ENCODE measurements at regions not wholly inside any gene's neighbourhood (a gene's known extent, or its start where the extent isn't known, plus 50 kb on each side); places are given as distances from the start of the nearest gene placed in this dataset.

GRCh38 chr4:144494280-144494679 lies 151.7 kb upstream of the HHIP start:
- no peak for DNase-seq

DNA sequence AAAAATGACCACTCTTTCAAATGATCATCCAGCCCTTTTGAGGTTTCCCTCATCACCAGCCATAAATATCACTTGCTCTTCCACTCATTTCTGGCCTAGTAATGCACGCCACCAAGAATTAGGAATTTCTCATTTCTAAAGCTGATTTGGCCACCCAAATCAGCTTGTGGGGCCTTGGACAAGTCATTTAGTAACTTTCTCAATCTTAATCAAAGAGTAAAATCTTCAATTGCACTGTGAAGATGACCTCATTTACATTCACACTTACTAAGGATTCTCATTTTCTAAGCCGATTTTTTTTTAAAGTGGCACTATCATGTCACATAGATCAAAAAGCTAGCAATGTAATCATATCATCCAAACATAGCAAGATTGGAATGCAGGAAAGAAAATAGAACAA lies 150.0 kb upstream of the HHIP start:
- DNase-seq = no peak

GRCh38 chr4:144499777-144500176 lies 146.2 kb upstream of the HHIP start:
- no peak for DNase-seq

DNA sequence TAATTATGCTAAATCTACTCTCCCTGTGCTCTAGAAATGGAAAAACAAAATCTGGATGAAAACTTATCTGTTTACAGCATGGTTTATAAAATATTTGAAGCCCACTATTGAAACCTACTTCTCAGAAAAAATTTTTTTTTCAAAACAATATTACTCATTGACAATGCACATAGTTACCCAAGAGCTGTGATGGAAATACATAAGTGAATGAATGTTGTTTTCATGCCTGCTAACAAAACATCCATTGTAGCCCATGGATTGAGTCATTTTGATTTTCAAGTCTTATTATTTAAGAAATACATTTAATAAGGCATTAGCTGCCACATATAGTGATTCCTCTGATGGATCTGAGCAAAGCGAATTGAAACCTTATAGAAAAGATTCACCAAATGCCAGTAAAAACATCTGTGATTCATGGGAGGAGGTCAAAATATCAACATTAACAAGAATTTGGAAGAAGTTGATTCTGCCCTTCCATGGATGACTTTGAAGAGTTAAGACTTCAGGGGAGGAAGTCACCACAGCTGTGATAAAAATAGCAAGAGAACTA lies 144.7 kb upstream of the HHIP start:
- no peak for DNase-seq

GRCh38 chr4:144504883-144505282 lies 141.1 kb upstream of the HHIP start:
- no peak for DNase-seq

- no peak for DNase-seq
These were observed 138.4 kb upstream of the HHIP start for GRCh38 chr4:144507311-144508101.

GRCh38 chr4:144509088-144510015 lies 136.6 kb upstream of the HHIP start:
- no peak for DNase-seq

DNA sequence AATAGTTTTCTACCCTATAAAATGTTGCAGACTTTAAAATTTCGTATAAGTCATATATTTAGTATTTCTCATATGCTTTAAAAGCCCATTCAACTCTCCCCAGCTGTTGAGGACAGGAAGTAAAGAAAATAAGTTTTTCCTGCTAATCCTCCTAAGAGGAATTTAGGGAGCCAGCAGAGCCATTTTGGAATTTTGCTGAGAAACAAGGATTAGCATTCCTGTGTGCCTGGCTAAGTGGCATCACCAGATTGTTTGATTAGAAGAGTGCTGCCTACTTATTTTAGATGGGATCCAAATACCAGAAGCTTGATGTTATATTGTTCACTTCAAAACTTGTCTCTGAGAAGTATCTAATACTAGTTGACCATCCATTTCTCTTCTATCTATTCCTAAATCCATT lies 131.2 kb upstream of the HHIP start:
- no peak for DNase-seq

- DNase-seq = no peak
These were observed 127.6 kb upstream of the HHIP start for GRCh38 chr4:144518181-144518895.

DNA sequence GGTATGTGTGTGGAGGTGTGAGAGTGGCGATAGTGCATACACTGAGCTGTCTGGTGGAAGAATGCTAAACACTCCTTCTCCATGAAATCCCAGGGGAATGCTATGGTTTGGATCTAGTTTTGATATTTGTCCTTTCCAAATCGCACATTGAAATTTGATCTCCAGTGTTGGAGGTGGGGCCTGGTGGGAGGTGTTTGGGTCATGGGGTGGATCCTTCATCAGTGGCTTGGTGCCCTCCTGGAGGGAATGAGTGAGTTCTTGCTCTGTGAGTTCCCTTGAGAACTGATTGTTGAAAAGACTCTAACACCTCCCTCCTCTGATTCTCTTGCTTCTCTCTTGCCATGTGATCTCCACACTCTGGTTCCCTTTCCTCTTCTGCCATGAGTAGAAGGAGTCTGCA lies 114.1 kb upstream of the HHIP start:
- DNase-seq = no peak

DNA sequence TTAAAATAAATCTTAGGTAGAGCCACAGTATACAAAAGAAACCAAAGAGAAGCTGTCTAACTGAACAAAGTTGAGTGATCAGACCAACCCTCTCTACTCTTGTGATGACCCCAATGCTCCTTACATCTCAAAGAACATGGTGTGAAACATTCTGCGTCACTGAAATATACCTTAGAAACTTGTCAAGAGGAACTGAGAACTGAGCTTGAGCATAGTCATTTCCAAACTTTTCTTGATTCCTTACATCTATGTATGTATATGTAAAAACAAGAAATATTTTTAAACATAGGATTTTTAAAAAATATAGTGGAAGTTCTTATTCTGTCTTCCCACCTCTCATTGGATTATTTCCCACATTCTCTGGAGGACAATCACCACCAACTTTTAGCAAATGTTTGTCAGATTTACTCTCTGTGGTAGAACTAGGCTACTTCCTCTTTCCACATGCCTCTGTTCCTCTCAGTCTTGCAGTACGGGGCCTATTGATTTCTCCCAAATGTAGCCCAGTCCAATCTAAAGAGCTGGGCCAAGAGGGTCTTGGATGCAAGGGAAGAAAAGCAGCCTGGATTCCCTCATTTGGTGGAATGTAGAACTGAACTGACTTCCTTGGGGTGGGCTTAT lies 98.2 kb upstream of the HHIP start:
- no peak for DNase-seq

DNA sequence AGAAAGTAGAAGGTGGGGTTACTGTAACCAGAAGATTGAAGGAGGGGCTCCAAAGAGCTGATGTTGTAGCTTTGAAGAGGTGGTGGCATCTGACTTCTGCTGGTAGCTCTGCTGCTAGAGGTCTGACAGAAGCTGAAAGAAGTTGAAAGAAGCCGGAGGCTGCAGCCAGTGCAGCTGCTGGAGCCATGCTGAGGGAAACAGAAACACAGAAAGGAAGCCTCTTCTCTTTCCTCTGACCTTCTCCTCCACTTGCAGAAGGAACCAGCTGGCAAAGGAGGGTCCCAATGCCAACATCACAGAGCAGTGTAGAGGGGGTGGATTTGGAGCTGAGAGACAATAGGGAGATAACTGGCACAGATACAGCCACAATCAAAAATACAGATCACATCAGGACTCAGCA lies 89.3 kb upstream of the HHIP start:
- DNase-seq = no peak

- no peak for DNase-seq
These were observed 88.6 kb upstream of the HHIP start for GRCh38 chr4:144557404-144557803.

DNA sequence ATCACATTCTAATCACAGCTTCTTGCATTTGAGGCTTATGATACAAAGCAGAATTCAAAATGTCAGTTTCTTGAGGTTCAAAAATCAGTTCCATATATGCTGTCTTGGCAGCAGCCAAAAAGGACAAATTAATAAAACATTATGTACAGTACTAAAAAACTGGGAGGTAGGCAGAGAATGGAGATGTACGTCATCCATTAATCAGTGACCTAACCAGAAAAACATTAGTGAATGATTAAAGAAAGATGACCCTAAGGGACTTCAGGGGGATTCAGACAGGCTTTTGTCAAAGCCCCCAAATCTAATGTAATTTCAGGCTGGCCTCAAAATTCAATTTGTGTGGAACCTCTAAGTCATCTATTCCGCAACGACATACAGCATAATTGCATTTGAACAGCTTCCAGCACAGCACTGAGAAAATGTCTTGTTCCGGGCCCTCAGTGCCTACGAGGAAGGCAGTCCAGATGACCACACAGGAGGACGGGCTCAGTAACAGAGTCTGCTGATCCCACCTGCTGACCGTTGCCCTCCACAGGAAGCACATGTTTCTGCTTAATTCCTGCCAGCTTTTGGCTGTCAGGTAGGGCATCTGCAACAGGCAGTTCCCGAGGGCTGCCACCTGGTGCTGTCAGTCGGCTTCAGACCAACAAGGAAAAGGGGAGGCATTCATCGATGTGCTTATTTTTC lies 83.8 kb upstream of the HHIP start:
- DNase-seq = peak; percentile 61 to 80

DNA sequence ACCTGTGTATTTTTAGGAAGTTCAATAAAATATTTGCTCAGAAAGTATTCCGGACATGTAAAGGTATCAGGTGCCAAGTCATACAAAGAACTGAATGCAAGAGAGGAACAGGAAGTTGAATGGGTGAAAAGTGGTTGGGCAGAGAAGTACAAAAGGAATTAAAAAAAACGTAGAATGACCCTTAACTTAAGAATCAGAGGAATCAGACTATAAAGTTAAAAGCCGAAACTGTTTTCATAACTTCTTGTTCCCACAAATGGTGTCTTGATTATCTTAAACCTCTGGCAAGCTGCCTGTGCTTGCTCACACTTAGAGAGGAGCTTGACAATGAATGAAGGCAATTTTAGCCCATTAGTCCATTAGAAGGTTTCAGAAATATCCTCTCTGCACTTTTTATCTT lies 81.6 kb upstream of the HHIP start:
- DNase-seq = no peak

DNA sequence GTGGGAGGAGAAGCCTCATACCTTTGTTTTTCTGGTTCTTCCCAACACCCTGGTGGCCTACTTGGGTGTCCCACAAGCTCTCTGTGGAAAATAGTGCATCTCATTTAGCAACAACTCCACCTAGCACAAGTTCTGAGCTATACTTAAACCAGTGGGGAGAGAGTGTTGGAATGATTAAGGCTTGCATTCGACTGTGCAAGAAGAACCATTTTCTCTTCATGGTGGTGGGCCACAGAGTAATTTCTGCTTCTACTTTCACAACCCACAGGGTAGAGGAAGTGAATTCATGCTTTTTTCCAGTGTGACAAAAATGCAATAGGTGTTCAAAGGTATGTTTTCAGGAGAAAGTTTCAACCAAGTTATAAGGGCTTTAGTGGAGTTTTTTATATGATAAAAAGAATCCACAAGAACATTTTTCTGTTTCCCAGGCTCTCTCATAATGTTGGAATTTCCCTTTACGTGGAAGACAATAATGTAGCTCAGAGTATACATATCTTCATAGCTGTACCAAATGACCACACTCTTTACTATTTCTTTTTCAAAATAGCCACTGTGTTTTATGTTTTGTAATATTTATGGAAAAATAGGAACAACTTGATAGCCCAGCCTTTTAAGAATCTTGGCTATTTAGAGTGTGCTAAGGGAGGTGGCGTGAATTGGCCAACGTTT lies 80.3 kb upstream of the HHIP start:
- no peak for DNase-seq

DNA sequence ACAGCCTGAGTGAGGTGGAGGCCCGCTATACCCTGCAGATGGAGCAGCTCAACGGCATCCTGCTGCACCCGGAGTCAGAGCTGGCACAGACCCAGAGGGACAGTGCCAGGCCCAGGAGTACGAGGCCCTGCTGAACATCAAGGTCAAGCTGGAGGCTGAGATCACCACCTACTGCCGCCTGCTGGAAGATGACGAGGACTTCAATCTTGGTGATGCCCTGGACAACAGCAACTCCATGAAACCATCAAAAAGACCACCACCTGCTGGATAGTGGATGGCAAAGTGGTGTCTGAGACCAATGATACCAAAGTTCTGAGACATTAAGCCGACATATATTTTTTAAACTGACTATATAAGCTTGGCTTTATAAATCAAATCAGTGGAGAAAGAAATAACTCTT lies 73.3 kb upstream of the HHIP start:
- DNase-seq = peak in 1 of 2 experiments; percentile 16

DNA sequence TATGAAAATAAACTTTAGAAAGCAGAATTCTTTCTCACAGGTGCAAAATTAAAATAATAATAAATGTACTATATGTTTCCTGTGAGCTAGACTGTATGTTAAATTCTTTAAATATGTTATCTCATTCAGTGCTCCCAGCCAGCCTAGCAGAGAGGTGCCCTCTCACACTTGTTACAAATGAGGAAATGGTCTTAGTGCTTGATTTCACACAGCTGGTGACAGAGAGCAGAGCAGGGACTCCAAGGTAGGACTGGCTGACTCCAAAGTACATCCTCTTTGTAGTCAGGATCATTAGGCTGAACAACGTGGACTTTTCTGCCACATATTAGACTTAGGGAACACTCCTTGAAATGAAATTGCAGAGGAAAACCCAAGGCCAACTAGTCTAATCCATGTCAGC lies 72.0 kb upstream of the HHIP start:
- no peak for DNase-seq

- DNase-seq = no peak
These were observed 71.4 kb upstream of the HHIP start for GRCh38 chr4:144574509-144574908.

- peak in 1 of 2 experiments; percentile 34 for DNase-seq
These were observed 70.8 kb upstream of the HHIP start for GRCh38 chr4:144575181-144575580.

DNA sequence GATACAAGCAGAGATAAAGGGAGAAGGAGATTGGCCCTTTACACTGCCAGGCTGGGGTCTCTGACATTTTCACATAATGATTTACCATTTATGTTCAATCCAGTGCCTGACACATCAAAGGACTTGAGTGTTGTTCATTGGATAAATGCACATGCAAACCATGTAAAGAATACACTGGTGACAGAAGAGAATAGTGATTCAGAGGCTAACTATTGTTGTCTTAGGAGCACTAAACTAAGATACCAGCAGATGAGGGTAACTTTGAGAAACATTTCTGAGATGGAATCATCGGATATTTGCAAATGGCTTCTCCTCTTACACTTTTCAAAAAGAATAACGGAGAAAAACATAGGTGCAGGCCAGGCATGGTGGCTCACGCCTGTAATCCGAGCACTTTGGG lies 67.3 kb upstream of the HHIP start:
- DNase-seq = no peak

Data from SHP77 (cell line).